ENCODE measurements at regions not wholly inside any gene's neighbourhood (a gene's known extent, or its start where the extent isn't known, plus 50 kb on each side); places are given as distances from the start of the nearest gene placed in this dataset.
A peak's percentile ranks its signal among the peaks of the same experiment; 100 is the strongest.

GRCh38 chr5:174844971-174845370 lies 120.6 kb downstream of the MSX2 start:
- peak overlapping the region in 1 of 7 donors; percentile 32 for H3K4me3 Mint-ChIP-seq
- CTCF ChIA-PET: no interaction called here
- no peaks in the 10 kb centered on the region for H3K27me3 ChIP-seq (ENCODE audit: insufficient read depth, low read length, poor library complexity, severe bottlenecking)

GRCh38 chr5:174843263-174844250 lies 119.2 kb downstream of the MSX2 start:
- DNase-seq: no peak
- Histone ChIP-seq H3K36me3 (ENCODE audit: insufficient read depth, low read length) (no peaks in the 10 kb centered on the region), H3K9me3 (ENCODE audit: low read length) (no peaks in the 10 kb centered on the region), H3K4me3 (ENCODE audit: low read length) (no peak overlapping the region), H3K27ac (ENCODE audit: low read depth, low read length) (no peak overlapping the region), H3K27me3 (ENCODE audit: insufficient read depth, low read length, poor library complexity, severe bottlenecking) (no peaks in the 10 kb centered on the region), H3K4me1 (ENCODE audit: insufficient read depth, low read length) (no peaks in the 10 kb centered on the region)
- ChIA-PET CTCF (no interaction called here), POLR2A (no interaction called here)
- Mint-ChIP-seq H3K9me3 (peaks cover 0 to 3% (median 0%) of the 10 kb centered on the region in 5 donors), H3K27me3 (peaks cover 4 to 7% of the 10 kb centered on the region in 2 donors), H3K4me3 (no peak overlapping the region), H3K4me1 (no peaks in the 10 kb centered on the region), H3K27ac (no peak overlapping the region), H3K36me3 (no peaks in the 10 kb centered on the region)

More at GRCh38 chr5:174844971-174845370, 120.6 kb downstream of the MSX2 start:
- no peaks in the 10 kb centered on the region for H3K4me1 Mint-ChIP-seq
- H3K36me3 Mint-ChIP-seq: no peaks in the 10 kb centered on the region
- Histone ChIP-seq H3K9me3 (ENCODE audit: low read length) (no peaks in the 10 kb centered on the region), H3K4me3 (ENCODE audit: low read length) (no peak overlapping the region), H3K4me1 (ENCODE audit: insufficient read depth, low read length) (no peaks in the 10 kb centered on the region), H3K36me3 (ENCODE audit: insufficient read depth, low read length) (no peaks in the 10 kb centered on the region), H3K27ac (ENCODE audit: low read depth, low read length) (no peak overlapping the region)
- H3K27ac Mint-ChIP-seq: peak overlapping the region in 1 of 8 donors; percentile 27
- POLR2A ChIA-PET: no interaction called here
- H3K9me3 Mint-ChIP-seq: peaks cover 0 to 6% (median 0%) of the 10 kb centered on the region in 5 donors
- no peak for DNase-seq
- H3K27me3 Mint-ChIP-seq: peaks cover 4 to 7% of the 10 kb centered on the region in 2 donors

- CTCF ChIA-PET: no interaction called here
Observed at GRCh38 chr5:174840435-174840834, 116.1 kb downstream of the MSX2 start.

GRCh38 chr5:174839196-174839595 lies 114.8 kb downstream of the MSX2 start:
- Mint-ChIP-seq H3K4me3 (no peak overlapping the region), H3K27ac (no peak overlapping the region), H3K4me1 (no peaks in the 10 kb centered on the region), H3K27me3 (peaks cover 3 to 4% of the 10 kb centered on the region in 2 donors), H3K36me3 (no peaks in the 10 kb centered on the region), H3K9me3 (peaks cover 0 to 5% (median 2%) of the 10 kb centered on the region in 5 donors)
- POLR2A ChIA-PET: no interaction called here
- H3K4me1 ChIP-seq (ENCODE audit: insufficient read depth, low read length): no peaks in the 10 kb centered on the region
- H3K27me3 ChIP-seq (ENCODE audit: insufficient read depth, low read length, poor library complexity, severe bottlenecking): no peaks in the 10 kb centered on the region
- no peaks in the 10 kb centered on the region for H3K36me3 ChIP-seq (ENCODE audit: insufficient read depth, low read length)
- no peak for DNase-seq
- H3K27ac ChIP-seq (ENCODE audit: low read depth, low read length): no peak overlapping the region
- CTCF ChIA-PET: no interaction called here
- H3K9me3 ChIP-seq (ENCODE audit: low read length): no peaks in the 10 kb centered on the region
- no peak overlapping the region for H3K4me3 ChIP-seq (ENCODE audit: low read length)

More at GRCh38 chr5:174840435-174840834, 116.1 kb downstream of the MSX2 start:
- H3K4me1 Mint-ChIP-seq: no peaks in the 10 kb centered on the region
- H3K4me3 Mint-ChIP-seq: no peak overlapping the region
- H3K36me3 Mint-ChIP-seq: no peaks in the 10 kb centered on the region
- POLR2A ChIA-PET: no interaction called here
- no peak overlapping the region for H3K4me3 ChIP-seq (ENCODE audit: low read length)
- no peak for DNase-seq
- H3K27me3 ChIP-seq (ENCODE audit: insufficient read depth, low read length, poor library complexity, severe bottlenecking): no peaks in the 10 kb centered on the region
- H3K4me1 ChIP-seq (ENCODE audit: insufficient read depth, low read length): no peaks in the 10 kb centered on the region
- H3K27me3 Mint-ChIP-seq: peaks cover 4 to 7% of the 10 kb centered on the region in 2 donors
- peaks cover 0 to 3% (median 0%) of the 10 kb centered on the region in 5 donors for H3K9me3 Mint-ChIP-seq
- no peak overlapping the region for H3K27ac ChIP-seq (ENCODE audit: low read depth, low read length)
- no peaks in the 10 kb centered on the region for H3K9me3 ChIP-seq (ENCODE audit: low read length)
- no peak overlapping the region for H3K27ac Mint-ChIP-seq
- H3K36me3 ChIP-seq (ENCODE audit: insufficient read depth, low read length): no peaks in the 10 kb centered on the region

- CTCF ChIA-PET: no interaction called here
- H3K27ac ChIP-seq (ENCODE audit: low read depth, low read length): no peak overlapping the region
- H3K4me3 ChIP-seq (ENCODE audit: low read length): no peak overlapping the region
- POLR2A ChIA-PET: no interaction called here
- no peaks in the 10 kb centered on the region for H3K9me3 ChIP-seq (ENCODE audit: low read length)
- H3K4me1 ChIP-seq (ENCODE audit: insufficient read depth, low read length): no peaks in the 10 kb centered on the region
- H3K36me3 ChIP-seq (ENCODE audit: insufficient read depth, low read length): no peaks in the 10 kb centered on the region
- DNase-seq: no peak
- H3K27ac Mint-ChIP-seq: no peak overlapping the region
- H3K36me3 Mint-ChIP-seq: no peaks in the 10 kb centered on the region
- H3K9me3 Mint-ChIP-seq: peaks cover 0 to 5% (median 2%) of the 10 kb centered on the region in 5 donors
- H3K4me3 Mint-ChIP-seq: no peak overlapping the region
- no peaks in the 10 kb centered on the region for H3K27me3 ChIP-seq (ENCODE audit: insufficient read depth, low read length, poor library complexity, severe bottlenecking)
- peaks cover 3 to 4% of the 10 kb centered on the region in 2 donors for H3K27me3 Mint-ChIP-seq
- no peaks in the 10 kb centered on the region for H3K4me1 Mint-ChIP-seq
Observed at GRCh38 chr5:174837919-174838902, 113.8 kb downstream of the MSX2 start.

GRCh38 chr5:174834081-174834480 lies 109.7 kb downstream of the MSX2 start:
- Mint-ChIP-seq H3K27me3 (no peaks in the 10 kb centered on the region), H3K9me3 (peaks cover 0 to 5% (median 2%) of the 10 kb centered on the region in 5 donors), H3K4me3 (no peak overlapping the region), H3K4me1 (no peaks in the 10 kb centered on the region), H3K36me3 (no peaks in the 10 kb centered on the region), H3K27ac (no peak overlapping the region)
- Histone ChIP-seq H3K36me3 (ENCODE audit: insufficient read depth, low read length) (no peaks in the 10 kb centered on the region), H3K4me3 (ENCODE audit: low read length) (no peak overlapping the region), H3K27ac (ENCODE audit: low read depth, low read length) (no peak overlapping the region), H3K9me3 (ENCODE audit: low read length) (no peaks in the 10 kb centered on the region), H3K4me1 (ENCODE audit: insufficient read depth, low read length) (no peaks in the 10 kb centered on the region), H3K27me3 (ENCODE audit: insufficient read depth, low read length, poor library complexity, severe bottlenecking) (no peaks in the 10 kb centered on the region)
- ChIA-PET CTCF (no interaction called here), POLR2A (no interaction called here)
- DNase-seq: no peak

GRCh38 chr5:174832811-174833210 lies 108.4 kb downstream of the MSX2 start:
- no peaks in the 10 kb centered on the region for H3K4me1 ChIP-seq (ENCODE audit: insufficient read depth, low read length)
- no peaks in the 10 kb centered on the region for H3K36me3 ChIP-seq (ENCODE audit: insufficient read depth, low read length)
- no peak overlapping the region for H3K4me3 ChIP-seq (ENCODE audit: low read length)
- POLR2A ChIA-PET: no interaction called here
- H3K27me3 Mint-ChIP-seq: no peaks in the 10 kb centered on the region
- H3K4me3 Mint-ChIP-seq: no peak overlapping the region
- H3K36me3 Mint-ChIP-seq: no peaks in the 10 kb centered on the region
- CTCF ChIA-PET: no interaction called here
- no peaks in the 10 kb centered on the region for H3K4me1 Mint-ChIP-seq
- H3K27ac Mint-ChIP-seq: no peak overlapping the region
- H3K9me3 ChIP-seq (ENCODE audit: low read length): no peaks in the 10 kb centered on the region
- DNase-seq: no peak
- peaks cover 0 to 5% (median 2%) of the 10 kb centered on the region in 5 donors for H3K9me3 Mint-ChIP-seq
- H3K27ac ChIP-seq (ENCODE audit: low read depth, low read length): no peak overlapping the region
- H3K27me3 ChIP-seq (ENCODE audit: insufficient read depth, low read length, poor library complexity, severe bottlenecking): no peaks in the 10 kb centered on the region

GRCh38 chr5:174832025-174832424 lies 107.6 kb downstream of the MSX2 start:
- Histone ChIP-seq H3K4me3 (ENCODE audit: low read length) (no peak overlapping the region), H3K4me1 (ENCODE audit: insufficient read depth, low read length) (no peaks in the 10 kb centered on the region), H3K27ac (ENCODE audit: low read depth, low read length) (no peak overlapping the region), H3K27me3 (ENCODE audit: insufficient read depth, low read length, poor library complexity, severe bottlenecking) (no peaks in the 10 kb centered on the region), H3K9me3 (ENCODE audit: low read length) (no peaks in the 10 kb centered on the region), H3K36me3 (ENCODE audit: insufficient read depth, low read length) (no peaks in the 10 kb centered on the region)
- Mint-ChIP-seq H3K27me3 (no peaks in the 10 kb centered on the region), H3K9me3 (peaks cover 0 to 5% (median 2%) of the 10 kb centered on the region in 5 donors), H3K36me3 (no peaks in the 10 kb centered on the region), H3K4me1 (no peaks in the 10 kb centered on the region), H3K27ac (no peak overlapping the region), H3K4me3 (no peak overlapping the region)
- no peak for DNase-seq
- POLR2A ChIA-PET: no interaction called here
- CTCF ChIA-PET: no interaction called here
